IPS DF 4.7 (cell line): ENCODE measurements at regions not wholly inside any gene's neighbourhood (a gene's known extent, or its start where the extent isn't known, plus 50 kb on each side); places are given as distances from the start of the nearest gene placed in this dataset.

Source experiments
- DNase-seq: peaks from one replicate; pipeline ENCODE4 v3.0.0-alpha.2; 2013; ENCODE audit warnings: low spot score; ENCODE audit errors: extremely low read depth

DNA sequence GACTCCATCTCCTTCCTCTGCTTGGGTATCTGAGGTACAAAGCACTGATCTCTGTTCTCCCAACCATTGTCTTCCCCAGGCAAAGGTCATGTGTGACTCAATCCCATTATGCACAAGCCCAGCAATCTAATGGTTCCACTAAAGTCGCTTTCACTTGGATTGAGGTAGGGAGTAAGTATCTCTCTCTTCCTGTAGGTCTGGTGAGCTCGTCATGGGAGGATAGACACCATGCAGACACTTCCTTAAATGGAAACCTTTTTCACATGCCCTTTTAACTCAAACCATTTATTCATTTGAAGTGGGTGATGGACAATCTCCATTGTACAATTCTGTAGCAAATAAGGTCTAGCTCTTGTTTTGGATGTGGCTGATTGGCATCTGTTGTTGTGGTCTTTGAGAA, 245.2 kb upstream of the CLNK start:
- DNase-seq = no peak

DNA sequence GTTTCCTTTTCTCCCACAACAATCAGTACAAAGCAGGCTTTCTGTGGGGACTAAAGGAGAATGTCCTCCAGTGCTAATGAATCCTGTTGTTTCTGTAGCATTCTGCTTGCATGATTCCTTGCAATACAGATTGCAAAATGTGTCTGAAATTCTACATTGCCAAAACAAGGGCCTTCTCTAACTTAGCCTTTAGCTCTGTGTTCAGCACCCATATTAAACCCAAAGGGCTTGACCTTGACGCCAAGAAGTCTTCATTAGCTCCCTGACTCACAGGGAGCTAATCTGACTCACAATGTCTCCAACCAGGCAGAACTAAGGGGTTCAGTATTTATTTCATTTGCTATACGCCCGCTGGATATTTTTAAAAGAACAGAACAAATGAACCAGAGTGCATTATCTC, 241.4 kb upstream of the CLNK start:
- DNase-seq = no peak

DNA sequence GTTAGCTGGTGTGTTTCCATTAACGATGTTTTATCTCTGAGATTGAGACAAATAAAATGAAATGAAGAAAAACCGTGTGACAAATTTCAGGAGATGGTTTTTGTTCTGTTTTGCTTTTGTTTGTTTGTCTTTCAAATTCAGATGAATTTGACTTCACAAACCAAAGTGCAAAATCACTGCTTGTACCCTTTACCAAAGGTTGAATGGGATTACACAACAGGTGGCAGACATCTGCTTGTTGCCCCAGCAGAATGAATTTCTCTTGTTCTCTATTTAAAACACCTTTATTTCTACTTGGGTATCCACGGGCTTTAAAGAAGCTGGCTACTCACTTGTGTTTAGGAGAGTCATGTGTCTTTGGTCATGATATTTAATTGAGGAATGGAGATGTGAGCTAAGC, 239.7 kb upstream of the CLNK start:
- no peak for DNase-seq

DNA sequence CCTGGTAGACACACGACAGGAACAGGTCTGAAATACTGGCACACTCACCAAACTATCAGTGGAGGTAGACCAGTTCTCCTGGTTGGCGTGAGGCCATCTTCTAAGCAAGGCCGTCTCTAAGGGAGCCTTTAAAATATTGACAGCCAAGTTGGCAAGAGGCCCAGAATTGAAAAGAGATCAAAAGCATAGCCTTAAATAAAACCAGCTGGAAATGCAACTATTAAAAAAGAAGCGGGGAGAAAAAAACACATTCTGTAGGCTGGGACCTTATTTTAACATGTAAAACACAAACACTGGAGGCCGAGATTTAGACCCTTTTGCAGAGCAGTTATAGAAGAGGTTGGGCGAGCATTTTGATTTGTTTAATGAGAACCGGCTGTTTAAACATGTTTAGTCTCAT, 233.0 kb upstream of the CLNK start:
- DNase-seq = no peak

DNA sequence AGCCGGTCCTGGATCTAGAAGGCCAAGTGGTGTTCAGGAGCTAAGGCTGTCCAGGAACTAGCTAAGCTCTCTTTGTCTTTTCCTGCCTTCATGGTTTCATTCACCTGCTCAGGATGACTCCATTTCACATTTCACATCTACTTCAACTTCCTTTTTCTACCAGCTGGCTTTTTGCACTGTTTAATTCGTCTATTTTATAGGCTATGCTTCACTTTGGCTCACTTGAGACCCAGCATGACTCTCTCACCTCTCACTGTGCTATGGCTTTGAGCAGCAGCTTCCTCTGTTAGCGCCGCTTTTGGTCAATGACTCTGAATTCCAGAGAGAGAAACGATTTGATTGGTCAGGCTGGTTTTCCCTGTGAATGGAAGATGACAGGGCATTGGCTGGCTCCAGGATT, 213.5 kb upstream of the CLNK start:
- no peak for DNase-seq

DNA sequence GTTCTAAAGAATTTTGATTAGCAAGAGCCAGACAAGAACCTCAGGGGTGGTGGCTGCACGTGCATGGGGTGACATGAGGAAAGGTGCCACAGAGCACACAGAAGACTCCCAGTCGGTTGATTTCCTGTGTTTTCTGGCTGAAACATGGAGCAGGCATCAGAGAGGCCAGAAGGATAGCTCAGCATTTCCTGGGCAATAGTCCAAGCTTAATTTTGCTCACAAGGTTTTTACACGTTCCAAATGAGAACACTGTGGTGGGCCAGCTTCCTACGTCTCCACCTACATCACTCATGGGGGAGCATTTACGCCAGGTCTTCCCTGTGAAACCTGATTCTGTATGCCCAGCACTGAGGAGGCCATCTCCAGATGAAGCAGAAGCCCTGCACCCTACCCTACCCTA, 212.5 kb upstream of the CLNK start:
- DNase-seq = no peak

DNA sequence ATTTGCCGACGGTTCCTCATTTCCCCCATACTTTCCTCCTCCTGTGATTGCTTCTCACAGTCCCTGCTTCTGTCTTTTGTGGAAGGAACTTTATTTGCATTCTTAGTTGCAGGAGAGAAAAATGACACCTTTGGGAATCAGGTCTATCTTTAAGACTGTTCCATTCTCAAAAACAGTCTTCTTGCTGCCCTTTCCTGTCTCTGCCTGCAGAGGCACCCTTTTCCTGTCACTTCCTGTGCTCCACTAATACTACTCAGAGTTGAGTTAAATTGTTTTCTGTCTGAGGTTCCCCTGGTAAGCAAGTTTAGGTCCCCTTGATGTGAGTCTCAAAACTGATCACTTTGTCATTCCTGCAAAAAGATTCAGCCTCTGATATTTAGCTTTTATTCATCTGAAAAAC, 208.8 kb upstream of the CLNK start:
- no peak for DNase-seq

DNA sequence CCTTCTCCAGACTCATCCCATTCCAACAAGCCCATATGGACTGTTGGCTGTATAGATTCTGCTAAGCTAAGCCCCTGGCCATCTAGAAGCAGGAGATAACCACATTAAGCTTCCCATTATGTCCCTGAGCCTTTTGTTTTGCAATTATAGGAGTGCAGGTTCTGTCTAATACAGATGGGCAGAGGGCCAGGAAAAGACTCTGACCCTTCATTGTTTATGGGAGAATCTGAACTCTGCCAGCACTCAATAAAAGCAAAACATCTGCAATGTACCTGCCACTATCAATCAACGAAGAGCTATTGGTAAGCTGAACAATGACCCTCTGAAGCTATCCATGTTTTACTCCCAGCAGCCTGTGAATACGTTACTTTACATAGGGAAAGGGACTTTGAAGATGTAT, 207.3 kb upstream of the CLNK start:
- DNase-seq = no peak

DNA sequence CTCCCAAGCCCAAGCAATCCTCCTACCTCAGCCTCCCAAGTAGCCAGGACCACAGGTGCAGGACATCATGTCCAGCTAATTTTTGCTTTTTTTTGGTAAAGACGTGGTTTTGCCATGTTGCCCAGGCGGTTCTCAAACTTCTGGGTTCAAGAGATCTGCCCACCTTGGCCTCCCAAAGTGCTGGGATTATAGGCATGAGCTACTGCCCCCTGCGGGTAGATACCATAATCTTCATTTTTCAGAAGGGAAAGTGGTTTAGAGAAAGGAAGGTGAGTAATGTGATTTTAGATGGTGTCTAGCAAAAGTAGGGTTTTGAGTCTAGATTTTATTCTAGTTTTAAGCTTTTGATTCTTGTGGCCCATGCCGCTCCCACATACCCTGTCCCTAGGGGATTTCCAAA, 205.3 kb upstream of the CLNK start:
- no peak for DNase-seq

DNA sequence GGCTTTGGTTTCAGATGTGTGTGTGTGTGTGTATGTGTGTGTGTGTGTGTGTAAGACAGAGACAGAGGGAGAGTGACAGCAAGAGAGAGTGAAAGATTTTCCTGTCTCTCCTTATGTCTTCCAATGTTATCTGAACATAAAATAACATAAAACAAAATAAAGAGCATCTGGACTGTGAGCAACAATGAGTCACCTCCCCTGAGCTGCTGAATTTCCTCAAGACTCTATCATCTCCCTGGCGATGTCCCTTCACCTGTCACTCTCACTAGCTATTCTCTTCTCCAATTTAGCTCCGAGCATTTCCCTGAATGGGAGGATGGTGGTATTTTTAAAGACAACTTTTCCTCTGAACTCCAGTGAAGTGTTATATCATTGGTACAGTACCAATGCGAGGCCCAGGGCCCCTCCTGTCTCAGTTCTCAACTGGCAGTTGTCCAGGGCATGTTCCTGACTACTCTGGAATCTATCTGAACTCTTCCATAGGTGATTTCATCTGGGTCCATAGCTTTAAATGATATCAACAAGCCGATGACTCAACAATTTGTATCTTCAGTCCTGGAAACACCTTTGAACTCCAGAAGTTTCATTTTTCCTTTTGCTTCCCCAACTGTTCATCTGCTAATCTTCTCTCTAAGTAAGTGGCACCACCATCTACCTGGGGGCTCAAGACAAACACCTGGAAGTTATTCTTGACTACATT, 195.0 kb upstream of the CLNK start:
- DNase-seq = no peak

DNA sequence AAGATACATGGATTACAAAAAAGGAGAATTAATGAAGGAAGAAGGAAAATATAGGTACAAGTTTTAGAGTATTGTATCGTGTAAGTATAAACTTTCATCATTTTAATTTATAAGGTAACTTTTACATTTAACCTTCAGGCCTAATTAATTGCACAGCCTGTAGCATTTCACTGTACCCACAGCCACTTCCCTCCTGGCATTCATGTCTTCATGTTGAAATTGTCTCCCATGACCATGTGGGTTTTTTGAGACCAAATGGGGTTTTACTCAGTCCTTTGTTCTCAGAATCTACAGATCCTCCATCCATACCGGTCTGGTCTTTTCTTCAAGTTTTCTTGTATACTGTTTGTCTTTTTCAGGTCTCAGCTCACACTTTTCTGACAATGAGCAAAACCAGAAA, 194.3 kb upstream of the CLNK start:
- DNase-seq = no peak

DNA sequence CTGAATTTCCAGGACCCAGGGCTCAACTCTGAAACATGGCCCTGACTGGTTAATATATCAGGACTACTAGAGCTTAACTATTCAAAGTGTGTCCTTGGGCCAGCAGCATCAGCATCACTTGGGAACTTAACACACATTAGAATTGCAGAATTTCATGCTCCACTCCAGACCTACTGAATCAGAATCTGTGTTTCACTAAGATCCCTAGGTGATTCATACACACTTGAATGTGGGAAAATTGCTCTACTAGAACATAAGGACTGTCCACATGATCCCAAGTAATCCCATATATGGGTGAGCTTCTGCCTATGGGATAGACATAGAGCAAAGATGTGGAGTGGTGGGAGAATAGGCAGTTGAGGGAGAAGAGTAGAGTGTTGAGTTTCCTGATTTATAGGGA, 192.5 kb upstream of the CLNK start:
- no peak for DNase-seq

DNA sequence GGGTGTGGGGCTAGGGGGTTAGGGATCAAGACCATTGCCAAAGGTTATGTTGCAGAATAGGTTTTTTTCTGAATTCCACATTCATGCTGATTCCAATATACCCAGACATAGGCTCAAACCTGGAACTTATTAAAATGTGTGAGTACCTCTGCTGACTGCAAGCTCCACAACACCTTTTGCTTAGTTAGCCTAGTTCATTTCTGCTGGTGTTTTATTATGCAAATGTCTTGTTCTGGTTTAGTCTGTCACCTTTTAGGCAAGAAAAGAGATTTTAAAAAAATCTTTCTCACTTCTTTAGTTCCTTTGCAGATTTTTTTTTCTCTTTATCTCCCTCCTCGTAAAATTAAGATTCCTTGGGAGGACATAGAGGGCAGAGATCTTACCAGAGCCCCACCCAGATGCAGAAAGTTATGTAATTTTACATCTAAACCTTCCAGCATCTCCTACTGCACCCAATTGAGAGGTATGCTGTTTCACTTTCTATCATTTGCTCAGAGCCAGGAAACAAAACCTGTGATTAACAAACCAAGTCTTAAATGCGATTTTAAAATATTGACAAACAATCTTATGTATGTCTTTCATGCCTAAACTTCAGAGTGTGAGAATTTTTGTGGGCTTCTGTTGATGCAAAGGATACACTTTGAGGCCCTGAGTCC, 190.7 kb upstream of the CLNK start:
- DNase-seq = no peak

DNA sequence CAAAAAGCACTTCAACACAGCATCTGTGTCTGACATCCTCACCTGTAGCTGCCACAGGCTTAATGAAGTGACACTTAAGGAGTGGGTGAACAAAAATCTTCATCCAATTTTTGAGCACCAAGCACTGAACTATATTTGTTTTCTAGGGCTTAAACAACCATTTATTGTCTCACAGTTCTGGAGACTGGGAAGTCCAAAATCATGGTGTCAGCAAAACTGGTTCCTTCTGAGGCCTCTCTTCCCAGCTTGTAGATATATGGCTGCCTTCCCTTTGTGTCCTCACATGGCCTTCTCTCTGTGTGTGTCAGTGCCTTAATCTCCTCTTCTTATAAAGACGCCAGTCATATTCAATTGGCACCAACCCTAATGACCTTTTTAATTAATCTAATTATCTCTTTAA, 189.2 kb upstream of the CLNK start:
- DNase-seq = no peak

DNA sequence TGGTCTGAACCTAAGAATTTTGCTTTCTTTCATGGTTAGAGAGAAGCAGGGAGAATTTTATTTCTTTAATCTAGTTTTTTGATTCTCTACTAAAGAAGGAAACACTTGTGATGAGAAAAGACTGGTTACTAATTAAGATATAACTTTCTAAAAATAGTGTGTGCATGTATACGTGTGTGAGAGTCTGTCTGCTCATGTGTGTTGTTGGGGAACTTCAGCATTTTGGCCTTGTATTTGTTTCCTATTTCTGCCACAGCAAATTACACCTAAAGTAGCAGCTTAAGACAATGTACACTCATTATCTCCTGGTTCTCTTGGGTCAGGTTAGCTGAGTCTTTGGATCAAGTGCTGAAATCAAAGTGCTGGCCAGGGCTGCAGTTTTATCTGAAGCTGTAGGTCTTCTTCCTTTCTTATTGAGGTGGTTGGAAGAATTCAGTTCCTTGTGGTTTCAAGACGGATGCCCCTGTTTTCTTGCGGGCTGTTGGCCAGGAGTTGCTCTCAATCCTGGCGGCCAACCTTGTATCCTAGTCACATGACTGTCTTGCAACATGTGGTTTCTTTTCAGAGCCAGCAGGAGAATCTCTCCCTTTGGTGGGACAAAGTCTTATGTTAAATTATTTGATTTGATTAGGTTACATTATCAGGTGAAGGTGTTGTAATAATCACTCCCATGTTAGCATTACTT, 188.4 kb upstream of the CLNK start:
- DNase-seq = no peak

DNA sequence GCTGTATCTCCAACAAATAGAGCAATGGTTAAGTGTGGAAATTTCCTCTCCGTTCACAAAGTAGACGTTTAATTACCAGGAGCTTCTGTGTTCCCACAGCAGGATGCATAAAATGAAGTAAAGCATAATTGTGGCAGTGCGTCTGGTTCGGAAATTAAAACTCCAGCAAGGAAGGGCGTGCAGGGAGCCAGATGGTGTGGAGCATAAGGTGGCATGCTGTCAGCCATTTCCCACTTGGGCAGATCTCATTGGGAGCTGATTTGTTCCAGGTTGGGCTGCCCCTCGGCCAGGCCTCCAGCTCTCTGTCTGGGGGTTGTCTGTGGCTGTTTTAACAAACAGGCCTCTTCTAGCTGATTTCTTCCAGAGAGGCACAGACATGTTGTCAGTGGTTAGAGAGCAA, 182.1 kb upstream of the CLNK start:
- no peak for DNase-seq

DNA sequence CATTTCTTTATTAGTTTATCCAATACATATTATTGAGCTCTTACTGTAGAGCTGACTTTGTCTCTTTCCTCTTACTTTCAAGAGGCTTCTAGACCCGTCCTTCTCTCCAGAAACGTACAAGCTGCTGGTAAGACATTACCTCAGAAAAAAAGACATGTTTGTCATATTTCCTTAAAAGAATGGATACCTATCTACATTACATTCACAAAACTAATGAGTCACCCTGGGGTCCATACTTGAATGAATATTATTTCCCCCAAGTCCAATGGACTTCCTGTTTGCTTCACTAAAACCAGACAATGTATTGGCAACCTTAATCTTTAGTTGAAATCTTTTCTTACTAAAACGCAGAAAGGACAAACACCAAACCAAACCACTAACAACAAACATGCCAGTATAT, 176.5 kb upstream of the CLNK start:
- DNase-seq = no peak

DNA sequence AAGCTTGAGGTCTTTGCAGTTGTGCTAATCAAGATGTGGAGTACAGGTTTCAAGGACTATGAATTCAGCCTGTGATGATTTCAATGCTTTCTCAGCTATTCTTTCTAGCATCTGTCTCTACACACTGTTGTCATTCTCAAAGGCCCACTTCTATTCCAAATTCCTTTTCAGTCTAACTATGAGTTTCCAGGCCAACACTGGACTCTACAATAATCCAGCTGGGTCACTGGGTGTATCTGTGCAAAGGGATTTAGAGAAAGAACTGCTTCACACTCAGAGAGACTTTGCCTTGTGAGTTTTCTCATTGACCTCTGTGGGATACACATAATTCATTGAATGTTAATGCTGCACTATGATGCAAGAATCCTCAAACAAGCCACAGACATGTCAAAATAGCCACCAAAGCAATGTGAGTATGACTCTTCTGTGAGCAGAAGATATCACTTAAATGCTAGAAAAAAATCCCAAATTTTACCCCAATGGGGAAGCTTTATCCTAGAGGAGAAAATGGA, 171.8 kb upstream of the CLNK start:
- no peak for DNase-seq

DNA sequence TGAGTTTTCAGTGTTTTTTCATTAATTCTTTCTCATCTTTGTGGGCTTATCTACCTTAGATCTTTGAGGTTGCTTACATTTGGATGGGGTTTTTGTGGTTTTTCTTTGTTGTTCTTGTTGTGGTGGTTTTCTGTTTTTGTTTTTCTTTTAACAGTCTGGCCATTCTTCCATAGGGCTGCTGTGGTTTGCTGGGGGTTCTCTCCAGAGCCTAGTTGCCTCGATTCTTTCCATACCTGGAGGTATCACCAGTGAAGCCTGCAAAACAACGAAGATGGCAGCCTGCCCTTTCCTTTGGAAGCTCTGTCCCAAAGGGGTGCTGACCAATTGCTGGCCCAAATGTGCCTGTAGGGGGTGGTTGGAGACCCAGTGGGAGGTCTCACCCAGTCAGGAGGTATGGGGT, 168.6 kb upstream of the CLNK start:
- DNase-seq = no peak

DNA sequence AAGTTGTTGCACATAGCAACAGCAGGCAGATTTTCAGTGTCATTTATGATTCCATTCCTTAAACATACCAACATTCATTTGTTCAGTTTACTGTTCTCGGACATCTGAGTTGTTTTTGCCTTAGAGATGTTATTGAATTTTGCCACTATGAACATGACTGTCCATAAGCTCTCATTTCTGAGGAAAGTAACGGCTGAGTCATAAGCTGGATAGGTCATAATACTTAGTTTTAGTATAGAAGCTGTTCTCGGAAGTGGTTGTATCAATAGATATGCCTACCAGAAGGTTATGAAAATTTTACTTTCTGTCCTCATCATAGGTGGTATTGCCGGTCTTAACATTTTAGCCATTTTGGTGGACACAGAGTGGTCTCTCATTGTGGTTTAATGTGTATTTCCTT, 157.1 kb upstream of the CLNK start:
- DNase-seq = no peak

DNA sequence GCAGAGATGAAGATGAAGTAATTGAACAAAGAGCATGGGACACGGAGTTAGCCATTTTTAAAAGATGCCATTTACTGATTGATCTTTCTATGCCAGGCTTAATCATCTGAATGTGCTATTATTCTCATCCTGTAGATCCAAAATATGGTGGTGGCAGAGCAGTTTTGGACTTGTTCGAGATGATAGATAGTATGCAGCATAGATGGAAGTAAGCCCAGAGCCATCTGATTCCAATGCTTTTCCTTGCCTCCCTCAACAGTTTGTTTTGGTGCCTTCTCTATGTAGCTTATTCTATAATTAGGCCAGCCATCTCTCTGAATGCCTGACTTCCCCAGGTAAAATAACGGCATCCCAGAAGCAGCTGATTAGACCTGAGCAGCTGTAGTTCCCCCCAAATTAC, 152.6 kb upstream of the CLNK start:
- DNase-seq = no peak

DNA sequence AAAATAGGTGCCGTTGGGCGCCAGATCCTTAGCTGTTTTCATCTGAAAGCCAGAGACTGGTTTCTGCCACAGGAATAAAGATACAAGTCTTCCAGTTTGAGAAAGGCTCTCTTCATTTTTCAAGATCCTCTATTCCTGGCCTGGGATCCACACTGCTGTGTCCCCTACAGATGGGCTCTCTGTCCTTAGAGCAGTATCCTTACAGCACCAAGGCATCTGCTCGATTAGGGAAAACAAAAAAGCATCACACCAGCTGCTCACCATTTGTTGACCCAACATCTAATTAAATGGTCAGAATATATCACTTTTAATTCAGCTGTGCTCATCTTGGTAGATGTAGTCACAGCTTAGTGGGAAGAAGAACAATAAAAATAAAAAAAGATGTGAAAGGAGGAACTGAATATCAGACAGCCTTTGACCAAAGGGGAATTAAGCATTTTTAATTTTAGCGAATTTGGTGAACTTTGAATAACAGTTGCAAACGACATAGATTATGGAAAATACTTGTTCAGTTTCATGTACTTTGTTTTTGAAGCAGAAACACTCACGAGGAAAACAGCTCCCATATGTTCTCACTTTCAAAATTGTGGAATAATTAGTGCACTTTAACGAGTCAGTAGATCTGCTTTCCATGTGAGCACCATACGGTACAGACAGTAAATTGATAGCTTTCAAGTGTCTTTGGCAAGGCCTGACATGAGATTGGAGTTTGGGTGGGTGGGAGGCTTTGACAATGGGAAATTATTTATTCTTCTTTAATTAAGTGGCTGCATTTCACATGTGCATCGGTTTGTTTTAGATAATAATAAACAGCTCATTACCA, 148.4 kb upstream of the CLNK start:
- no peak for DNase-seq
